OCI-LY1 (cell line): ENCODE measurements at regions not wholly inside any gene's neighbourhood (a gene's known extent, or its start where the extent isn't known, plus 50 kb on each side); places are given as distances from the start of the nearest gene placed in this dataset.

ENCODE experiments used
- H2AFZ ChIP-seq: fragments of 200-600 bp; sonication (generic), shearing (Covaris generic); 2 replicates; pipeline ENCODE4 v1.6.0; 2014; ENCODE audit warnings: antibody characterized with exemption, mild to moderate bottlenecking, low read length
- H3F3A ChIP-seq: fragments of 200-600 bp; sonication (generic), shearing (Covaris generic); 2 replicates; pipeline ENCODE4 v1.6.0; 2014; ENCODE audit warnings: mild to moderate bottlenecking, antibody characterized with exemption, low read length, moderate library complexity; ENCODE audit not compliant: insufficient read depth
- H3K27ac ChIP-seq: fragments of 200-600 bp; sonication (generic); 2 replicates; pipeline ENCODE4 v1.5.1; 2014; ENCODE audit warnings: low read length, mixed run types, mild to moderate bottlenecking, low read depth; ENCODE audit not compliant: poor library complexity, severe bottlenecking
- H3K27me3 ChIP-seq: fragments of 200-600 bp; sonication (generic); 2 replicates; pipeline ENCODE4 v1.6.0; 2014; ENCODE audit warnings: antibody characterized with exemption, mild to moderate bottlenecking, low read length, moderate library complexity; ENCODE audit not compliant: insufficient read depth
- H3K36me3 ChIP-seq: fragments of 200-600 bp; sonication (generic); 2 replicates; pipeline ENCODE4 v1.6.1; 2014; ENCODE audit warnings: mild to moderate bottlenecking, antibody characterized with exemption, low read length, moderate library complexity, mixed read lengths; ENCODE audit not compliant: insufficient read depth
- H3K4me1 ChIP-seq: fragments of 200-600 bp; sonication (generic); 2 replicates; pipeline ENCODE4 v1.5.1; 2014; ENCODE audit warnings: mild to moderate bottlenecking, low read length, moderate library complexity; ENCODE audit not compliant: insufficient read depth, severe bottlenecking
- H3K4me2 ChIP-seq: fragments of 200-600 bp; sonication (generic), shearing (Covaris generic); 2 replicates; pipeline ENCODE4 v1.6.1; 2014; ENCODE audit warnings: low read length
- H3K4me3 ChIP-seq: fragments of 200-600 bp; sonication (generic); 2 replicates; pipeline ENCODE4 v1.5.1; 2014; ENCODE audit warnings: low read length, low read depth, mild to moderate bottlenecking, mixed read lengths; ENCODE audit not compliant: poor library complexity, severe bottlenecking
- H3K79me2 ChIP-seq: fragments of 200-600 bp; shearing (Covaris generic); 2 replicates; pipeline ENCODE4 v1.6.1; 2016; ENCODE audit warnings: mixed run types, low read length, mixed read lengths; ENCODE audit not compliant: insufficient read depth
- H3K9ac ChIP-seq: fragments of 200-600 bp; sonication (generic), shearing (Covaris generic); 2 replicates; pipeline ENCODE4 v1.6.1; 2014; ENCODE audit warnings: mild to moderate bottlenecking, low read length, mixed read lengths
- H3K9me2 ChIP-seq: fragments of 200-600 bp; sonication (generic), shearing (Covaris generic); 2 replicates; pipeline ENCODE4 v1.6.1; 2014; ENCODE audit warnings: low read depth, mild to moderate bottlenecking, low read length, mixed read lengths
- H3K9me3 ChIP-seq: fragments of 200-600 bp; shearing (Covaris generic); 2 replicates; pipeline ENCODE4 v1.6.1; 2014; ENCODE audit warnings: low read length, mixed read lengths
- H4K20me1 ChIP-seq: fragments of 200-600 bp; sonication (generic), shearing (Covaris generic); 2 replicates; pipeline ENCODE4 v1.6.0; 2016; ENCODE audit warnings: mild to moderate bottlenecking, low read length; ENCODE audit not compliant: insufficient read depth
- CTCF ChIP-seq: fragments of 200-600 bp; sonication (generic), shearing (Covaris generic); IDR thresholded peaks from 2 replicates; pipeline ENCODE4 v1.5.1; 2017; ENCODE audit warnings: mild to moderate bottlenecking, antibody characterized with exemption, low read length, moderate library complexity, mixed read lengths
- EZH2 ChIP-seq: fragments of 200-600 bp; sonication (generic), shearing (Covaris generic); IDR thresholded peaks from 2 replicates; pipeline ENCODE4 v1.8.0; 2017; ENCODE audit warnings: borderline replicate concordance, mixed run types, mild to moderate bottlenecking, antibody characterized with exemption, low read length, moderate library complexity, mixed read lengths

- Histone ChIP-seq H3K9me3 (no peaks in the 10 kb centered on the region), H3K36me3 (no peaks in the 10 kb centered on the region), H3K27me3 (no peaks in the 10 kb centered on the region), H3K27ac (no peak overlapping the region), H3K79me2 (no peaks in the 10 kb centered on the region), H3K9ac (no peak overlapping the region), H3K9me2 (no peaks in the 10 kb centered on the region), H4K20me1 (no peaks in the 10 kb centered on the region), H3K4me2 (no peak overlapping the region), H2AFZ (no peak overlapping the region), H3K4me3 (no peak overlapping the region), H3K4me1 (no peaks in the 10 kb centered on the region), H3F3A (no peaks in the 10 kb centered on the region)
- TF ChIP-seq EZH2, result no peak
- no peak for TF ChIP-seq CTCF
These were observed 732.1 kb downstream of the ZPLD1 start for GRCh38 chr3:103166890-103167289.

GRCh38 chr3:103167850-103168249 lies 733.0 kb downstream of the ZPLD1 start:
- Histone ChIP-seq H3F3A (no peaks in the 10 kb centered on the region), H3K9me2 (no peaks in the 10 kb centered on the region), H3K9me3 (no peaks in the 10 kb centered on the region), H3K9ac (no peak overlapping the region), H3K79me2 (no peaks in the 10 kb centered on the region), H3K27me3 (no peaks in the 10 kb centered on the region), H3K4me3 (no peak overlapping the region), H4K20me1 (no peaks in the 10 kb centered on the region), H3K27ac (no peak overlapping the region), H2AFZ (no peak overlapping the region), H3K4me1 (no peaks in the 10 kb centered on the region), H3K36me3 (no peaks in the 10 kb centered on the region), H3K4me2 (no peak overlapping the region)
- TF ChIP-seq EZH2 (no peak), CTCF (no peak)

- TF ChIP-seq EZH2 (no peak), CTCF (no peak)
- H4K20me1 ChIP-seq, result no peaks in the 10 kb centered on the region
- no peaks in the 10 kb centered on the region for H3K9me3 ChIP-seq
- no peaks in the 10 kb centered on the region for H3K4me1 ChIP-seq
- no peaks in the 10 kb centered on the region for H3K27me3 ChIP-seq
- H3K4me3 ChIP-seq, result no peak overlapping the region
- H3F3A ChIP-seq, result no peaks in the 10 kb centered on the region
- H3K79me2 ChIP-seq, result no peaks in the 10 kb centered on the region
- H2AFZ ChIP-seq, result no peak overlapping the region
- H3K27ac ChIP-seq, result no peak overlapping the region
- H3K4me2 ChIP-seq, result no peak overlapping the region
- no peaks in the 10 kb centered on the region for H3K36me3 ChIP-seq
- H3K9me2 ChIP-seq, result no peaks in the 10 kb centered on the region
- no peak overlapping the region for H3K9ac ChIP-seq
These were observed 734.5 kb downstream of the ZPLD1 start for GRCh38 chr3:103169289-103169688.
